Activated CD8-positive, alpha-beta memory T cell treated with anti-CD3 and anti-CD28 coated beads, Interleukin-2, amount 50 U/mL, for 1 hour (primary cell): ENCODE measurements at regions not wholly inside any gene's neighbourhood (a gene's known extent, or its start where the extent isn't known, plus 50 kb on each side); places are given as distances from the start of the nearest gene placed in this dataset.
A peak's percentile ranks its signal among the peaks of the same experiment; 100 is the strongest.
"Not testable (repeated sequence)": the region's sequence is repeated elsewhere in the genome, so short reads cannot be mapped to it uniquely, and the experiment has no call there.

Experiments used
- DNase-seq: peaks from one replicate; pipeline ENCODE4 v3.0.0-alpha.2; 2020; ENCODE audit errors: extremely low read depth

DNA sequence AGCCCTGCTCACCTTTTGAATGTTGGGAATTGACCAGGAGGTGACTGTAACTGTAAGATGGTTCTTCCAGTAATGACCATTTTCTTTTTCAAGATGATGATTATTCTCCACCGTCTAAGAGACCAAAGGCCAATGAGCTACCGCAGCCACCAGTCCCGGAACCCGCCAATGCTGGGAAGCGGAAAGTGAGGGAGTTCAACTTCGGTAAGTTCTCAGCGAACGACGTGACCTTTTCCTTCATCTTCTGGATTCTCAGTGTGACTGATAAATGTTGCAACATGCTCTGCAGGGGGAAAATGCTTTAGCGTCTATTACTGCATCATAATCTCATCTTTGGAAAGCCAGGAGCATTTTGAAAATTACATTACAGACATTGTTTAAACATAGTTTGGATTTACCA, 89.5 kb upstream of the SPDYE9 start:
- not testable (repeated sequence) for DNase-seq

- not testable (repeated sequence) for DNase-seq
These were observed 85.1 kb upstream of the SPDYE9 start for GRCh38 chr7:73170902-73171301.

GRCh38 chr7:73170415-73170814, 84.6 kb upstream of the SPDYE9 start:
- DNase-seq, result not testable (repeated sequence)

DNA sequence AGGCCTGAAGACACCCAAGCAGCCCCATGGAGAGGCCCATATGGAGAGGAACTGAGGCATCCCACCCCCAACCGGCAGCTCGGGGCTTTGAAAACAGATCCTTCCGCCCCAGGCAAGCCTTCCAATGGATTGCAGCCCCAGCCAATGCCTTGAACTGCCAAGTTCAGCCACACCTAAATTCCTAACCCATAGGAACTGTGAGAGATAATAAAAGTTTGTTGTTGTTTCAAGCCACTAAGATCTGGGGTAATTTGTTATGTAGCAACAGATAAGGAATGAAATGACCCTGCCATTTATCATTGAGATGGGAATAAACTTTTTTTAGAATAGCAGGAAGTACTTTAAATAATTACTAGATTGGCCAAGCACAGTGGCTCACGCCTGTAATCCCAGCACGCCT, 80.3 kb upstream of the SPDYE9 start:
- DNase-seq, result not testable (repeated sequence)

DNA sequence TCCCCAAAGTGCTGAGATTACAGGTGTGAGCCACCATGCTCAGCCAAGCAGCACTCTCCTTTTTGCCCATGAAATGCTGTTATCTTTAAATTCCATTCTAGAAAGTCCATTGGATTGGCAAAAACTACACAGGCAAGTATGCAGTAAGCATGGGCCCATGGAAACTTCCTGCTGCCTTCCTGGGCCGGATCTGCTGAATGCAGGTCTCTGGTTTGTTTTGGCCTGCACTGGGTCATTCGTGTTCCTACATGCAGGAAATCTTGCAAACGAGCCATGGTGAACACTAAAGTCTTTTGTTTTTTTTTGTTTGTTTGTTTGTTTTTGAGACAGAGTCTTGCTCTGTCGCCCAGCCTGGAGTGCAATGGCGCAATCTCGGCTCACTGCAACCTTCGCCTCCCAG, 76.8 kb upstream of the SPDYE9 start:
- not testable (repeated sequence) for DNase-seq

- DNase-seq, result not testable (repeated sequence)
These were observed 75.9 kb upstream of the SPDYE9 start for GRCh38 chr7:73161727-73162126.

DNA sequence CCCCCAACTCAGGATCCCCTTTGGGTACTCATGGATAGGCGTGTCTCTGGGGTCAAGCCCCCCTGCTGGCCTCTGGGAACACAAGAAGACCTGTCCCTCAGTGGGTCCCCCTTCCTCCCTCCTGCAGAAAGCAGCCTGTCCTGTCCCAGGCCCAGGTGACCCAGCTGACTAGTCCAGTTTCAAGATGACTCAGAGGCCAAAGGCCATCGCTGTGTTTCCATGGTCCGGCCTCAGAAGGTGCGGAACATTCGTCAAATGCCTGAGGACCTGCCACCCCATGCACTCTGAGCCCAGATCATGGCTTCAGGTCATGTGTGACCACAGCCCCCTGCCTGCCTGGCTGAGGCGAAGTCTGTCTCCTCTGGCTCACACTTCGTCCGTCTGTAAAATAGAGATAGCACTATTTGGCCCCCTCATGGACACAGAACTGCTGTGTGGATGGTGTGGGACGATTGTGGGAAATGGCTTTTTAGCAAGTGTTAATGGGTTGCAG, 71.4 kb upstream of the SPDYE9 start:
- not testable (repeated sequence) for DNase-seq

- DNase-seq, result not testable (repeated sequence)
These were observed 70.8 kb upstream of the SPDYE9 start for GRCh38 chr7:73156510-73157168.

- DNase-seq, result peak; percentile 36
These were observed 68.8 kb upstream of the SPDYE9 start for GRCh38 chr7:73154586-73155038.

- DNase-seq, result not testable (repeated sequence)
These were observed 68.2 kb upstream of the SPDYE9 start for GRCh38 chr7:73153921-73154585.

GRCh38 chr7:73148570-73148969, 62.7 kb upstream of the SPDYE9 start:
- not testable (repeated sequence) for DNase-seq

- DNase-seq, result not testable (repeated sequence)
These were observed 61.8 kb upstream of the SPDYE9 start for GRCh38 chr7:73147681-73148080.

- not testable (repeated sequence) for DNase-seq
These were observed 58.2 kb upstream of the SPDYE9 start for GRCh38 chr7:73143993-73144392.

DNA sequence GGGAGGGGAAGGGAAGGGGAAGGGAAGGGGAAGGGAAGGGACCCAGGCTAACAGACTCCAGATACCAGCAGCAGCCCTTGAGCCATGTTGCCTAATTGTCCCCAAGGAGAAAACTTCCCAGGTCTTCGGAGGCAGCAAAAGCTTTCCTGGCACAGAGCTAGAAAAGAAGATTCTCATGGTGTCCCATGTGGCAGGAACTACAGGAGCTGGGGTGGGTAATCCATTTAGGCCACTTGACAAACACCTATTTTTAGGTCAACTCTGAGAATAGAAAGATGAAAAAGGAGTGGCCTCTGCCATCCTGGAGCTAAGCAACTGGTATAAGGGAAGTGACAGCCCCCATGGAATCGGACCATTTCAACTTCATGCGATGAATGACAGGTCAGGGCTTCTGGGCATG, 52.1 kb upstream of the SPDYE9 start:
- not testable (repeated sequence) for DNase-seq
